Keratinocyte (primary cell): ENCODE measurements at regions not wholly inside any gene's neighbourhood (a gene's known extent, or its start where the extent isn't known, plus 50 kb on each side); places are given as distances from the start of the nearest gene placed in this dataset.

ENCODE experiments used
- DNase-seq: peaks from one replicate; pipeline ENCODE4 v3.0.0-alpha.2; 2011; ENCODE audit warnings: low read depth, missing footprints, low spot score
- FAIRE-seq: peaks from 2 replicates; lab custom pipeline; 2011; peaks lifted over from hg19 to GRCh38; lab: Jason Lieb, UNC
- H2AFZ ChIP-seq: 2 replicates; pipeline ENCODE4 v1.6.0; 2012; ENCODE audit warnings: low read length, control low read depth, inconsistent platforms; ENCODE audit not compliant: control insufficient read depth
- H3K27ac ChIP-seq: 2 replicates; pipeline ENCODE4 v1.5.1; 2011; ENCODE audit warnings: low read length; ENCODE audit not compliant: control insufficient read depth, insufficient read depth
- H3K27me3 ChIP-seq: 3 replicates; pipeline ENCODE4 v1.6.0; 2011; ENCODE audit warnings: low read length; ENCODE audit not compliant: control insufficient read depth, insufficient read depth; ENCODE audit errors: extremely low read depth
- H3K36me3 ChIP-seq, 2 experiments: 2 replicates in 1 of 2; 3 replicates in 1 of 2; pipeline ENCODE4 v1.5.1; 2011; ENCODE audit warnings: low read length in 2 of 2, mild to moderate bottlenecking in 1 of 2; ENCODE audit not compliant: control insufficient read depth in 2 of 2, insufficient read depth in 2 of 2; ENCODE audit errors: extremely low read depth in 1 of 2
- H3K4me1 ChIP-seq: 3 replicates; pipeline ENCODE4 v1.5.1; 2011; ENCODE audit warnings: low read length; ENCODE audit not compliant: control insufficient read depth, insufficient read depth; ENCODE audit errors: extremely low read depth
- H3K4me2 ChIP-seq: 3 replicates; pipeline ENCODE4 v1.6.0; 2011; ENCODE audit warnings: low read depth, low read length; ENCODE audit not compliant: control insufficient read depth, insufficient read depth; ENCODE audit errors: extremely low read depth
- H3K4me3 ChIP-seq, 3 experiments: fragments of 200-600 bp in 1 of 3; sonication (generic) in 1 of 3; 2 replicates in 2 of 3; 3 replicates in 1 of 3; pipeline ENCODE4 v1.5.1; 2011 to 2016; ENCODE audit warnings: low read length in 3 of 3, mild to moderate bottlenecking in 3 of 3, control low read depth in 2 of 3, inconsistent platforms in 1 of 3, low read depth in 1 of 3, mixed read lengths in 1 of 3, mixed run types in 1 of 3, moderate library complexity in 1 of 3; ENCODE audit not compliant: control insufficient read depth in 2 of 3, insufficient read depth in 2 of 3; ENCODE audit errors: extremely low read depth in 1 of 3
- H3K79me2 ChIP-seq: 2 replicates; pipeline ENCODE4 v1.6.0; 2012; ENCODE audit warnings: low read length; ENCODE audit not compliant: control insufficient read depth, insufficient read depth
- H3K9ac ChIP-seq: 3 replicates; pipeline ENCODE4 v1.6.0; 2011; ENCODE audit warnings: low read length; ENCODE audit not compliant: control insufficient read depth, insufficient read depth; ENCODE audit errors: extremely low read depth
- H3K9me1 ChIP-seq: 3 replicates; pipeline ENCODE4 v1.6.0; 2011; ENCODE audit warnings: low read length; ENCODE audit not compliant: control insufficient read depth, insufficient read depth; ENCODE audit errors: extremely low read depth
- H3K9me3 ChIP-seq: 2 replicates; pipeline ENCODE4 v1.5.1; 2012; ENCODE audit warnings: low read depth, low read length; ENCODE audit not compliant: control insufficient read depth
- H4K20me1 ChIP-seq: 3 replicates; pipeline ENCODE4 v1.6.0; 2011; ENCODE audit warnings: low read length; ENCODE audit not compliant: control insufficient read depth, insufficient read depth; ENCODE audit errors: extremely low read depth
- EZH2 ChIP-seq: IDR thresholded peaks from one replicate; pipeline ENCODE4 v1.6.1; 2012; ENCODE audit warnings: inconsistent platforms, mild to moderate bottlenecking, low read length, moderate library complexity
- dilution Hi-C: fragments of 300-500 bp; cut with MboI; formaldehyde crosslinking; loops from one replicate; pipeline ENCODE4 v1.7.0; 2020; ENCODE audit warnings: low sequenced_read_pairs; ENCODE audit not compliant: extremely low pct_ligation_motif_present
- TF ChIP-seq, protein P1 (sequence below), 3 experiments: IDR thresholded peaks in 1 of 3; conservative IDR thresholded peaks in 1 of 3; optimal IDR thresholded peaks in 1 of 3; 2 replicates in 2 of 3; 3 replicates in 1 of 3; pipeline versions ENCODE3 to v1.5.1; 2011; ENCODE audit warnings: low read length in 3 of 3, mild to moderate bottlenecking in 3 of 3, moderate library complexity in 2 of 3, control low read depth in 1 of 3, inconsistent platforms in 1 of 3; ENCODE audit not compliant: insufficient read depth in 2 of 3; ENCODE audit errors: extremely low read depth in 1 of 3

DNA sequence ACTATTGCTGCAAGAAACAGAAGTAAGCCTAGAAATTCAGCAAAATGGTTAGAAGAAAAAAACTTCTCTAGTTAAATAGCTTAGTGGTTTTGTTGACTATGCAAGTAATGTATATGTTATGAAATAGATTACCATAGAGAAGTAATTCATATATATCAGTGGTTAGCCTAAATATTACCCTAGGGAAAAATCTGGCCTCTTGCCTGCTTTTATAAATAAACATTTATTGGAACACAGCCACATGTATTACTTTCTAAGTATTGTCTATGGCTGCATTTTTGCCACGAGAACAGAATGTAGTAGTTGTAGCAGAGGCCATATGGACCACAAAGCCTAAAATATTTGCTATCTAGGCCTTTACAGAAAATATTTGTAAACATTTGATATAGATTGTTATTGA, 1471.7 kb upstream of the PRR20A start:
- H4K20me1 ChIP-seq: no peaks in the 10 kb centered on the region
- no peak for TF ChIP-seq EZH2
- TF ChIP-seq, protein P1, sequence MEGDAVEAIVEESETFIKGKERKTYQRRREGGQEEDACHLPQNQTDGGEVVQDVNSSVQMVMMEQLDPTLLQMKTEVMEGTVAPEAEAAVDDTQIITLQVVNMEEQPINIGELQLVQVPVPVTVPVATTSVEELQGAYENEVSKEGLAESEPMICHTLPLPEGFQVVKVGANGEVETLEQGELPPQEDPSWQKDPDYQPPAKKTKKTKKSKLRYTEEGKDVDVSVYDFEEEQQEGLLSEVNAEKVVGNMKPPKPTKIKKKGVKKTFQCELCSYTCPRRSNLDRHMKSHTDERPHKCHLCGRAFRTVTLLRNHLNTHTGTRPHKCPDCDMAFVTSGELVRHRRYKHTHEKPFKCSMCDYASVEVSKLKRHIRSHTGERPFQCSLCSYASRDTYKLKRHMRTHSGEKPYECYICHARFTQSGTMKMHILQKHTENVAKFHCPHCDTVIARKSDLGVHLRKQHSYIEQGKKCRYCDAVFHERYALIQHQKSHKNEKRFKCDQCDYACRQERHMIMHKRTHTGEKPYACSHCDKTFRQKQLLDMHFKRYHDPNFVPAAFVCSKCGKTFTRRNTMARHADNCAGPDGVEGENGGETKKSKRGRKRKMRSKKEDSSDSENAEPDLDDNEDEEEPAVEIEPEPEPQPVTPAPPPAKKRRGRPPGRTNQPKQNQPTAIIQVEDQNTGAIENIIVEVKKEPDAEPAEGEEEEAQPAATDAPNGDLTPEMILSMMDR (optimal IDR thresholded peaks at IDR 0.05 in 1 of 3, IDR thresholded peaks at IDR 0.05 in 1 of 3, conservative IDR thresholded peaks at IDR 0.05 in 1 of 3; ENCODE audit: extremely low read depth in 1 of 3, insufficient read depth in 2 of 3, low read length in 3 of 3): no peak
- H3K27me3 ChIP-seq: no peaks in the 10 kb centered on the region
- no peak overlapping the region for H3K27ac ChIP-seq
- FAIRE-seq (no peak), DNase-seq (no peak)
- H3K79me2 ChIP-seq: no peaks in the 10 kb centered on the region
- no peak overlapping the region for H3K4me3 ChIP-seq
- H3K9me3 ChIP-seq: peaks cover 2% of the 10 kb centered on the region
- H3K9ac ChIP-seq: no peak overlapping the region
- no peak overlapping the region for H3K4me2 ChIP-seq
- H3K36me3 ChIP-seq: no peaks in the 10 kb centered on the region
- H3K9me1 ChIP-seq: no peaks in the 10 kb centered on the region
- dilution Hi-C loops: no loop called here
- no peaks in the 10 kb centered on the region for H3K4me1 ChIP-seq
- H2AFZ ChIP-seq: no peak overlapping the region

DNA sequence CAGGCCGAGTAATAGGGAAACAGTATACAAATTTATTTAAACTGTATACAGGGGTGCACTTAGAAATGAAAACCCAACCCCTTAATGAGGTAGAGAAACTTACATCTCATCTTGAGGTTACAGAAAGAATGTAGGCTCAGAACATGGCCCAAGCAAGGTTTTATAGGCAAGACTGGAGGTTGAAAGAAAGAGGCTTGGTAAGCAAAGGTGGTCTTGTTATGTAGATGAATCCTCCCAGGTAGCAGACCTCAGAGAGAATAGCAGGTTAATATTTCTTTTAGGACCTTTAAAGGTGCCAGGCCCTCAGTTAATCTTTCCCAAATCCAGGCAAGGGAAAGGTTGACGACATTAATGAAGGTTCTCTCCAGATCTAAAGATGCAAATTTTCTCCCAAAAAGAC, 1466.8 kb upstream of the PRR20A start:
- H3K27ac ChIP-seq: no peak overlapping the region
- H4K20me1 ChIP-seq: no peaks in the 10 kb centered on the region
- H3K9ac ChIP-seq: no peak overlapping the region
- H3K79me2 ChIP-seq: no peaks in the 10 kb centered on the region
- dilution Hi-C loops: no loop called here
- DNase-seq (no peak), FAIRE-seq (no peak)
- no peak overlapping the region for H3K4me3 ChIP-seq
- H3K4me1 ChIP-seq: no peaks in the 10 kb centered on the region
- no peak overlapping the region for H2AFZ ChIP-seq
- no peaks in the 10 kb centered on the region for H3K27me3 ChIP-seq
- TF ChIP-seq EZH2: no peak
- TF ChIP-seq, protein P1 (optimal IDR thresholded peaks at IDR 0.05 in 1 of 3, IDR thresholded peaks at IDR 0.05 in 1 of 3, conservative IDR thresholded peaks at IDR 0.05 in 1 of 3; ENCODE audit: extremely low read depth in 1 of 3, insufficient read depth in 2 of 3, low read length in 3 of 3): no peak
- H3K36me3 ChIP-seq: no peaks in the 10 kb centered on the region
- H3K4me2 ChIP-seq: no peak overlapping the region
- peaks cover 2% of the 10 kb centered on the region for H3K9me3 ChIP-seq
- H3K9me1 ChIP-seq: no peaks in the 10 kb centered on the region
